ENCODE measurements at regions not wholly inside any gene's neighbourhood (a gene's known extent, or its start where the extent isn't known, plus 50 kb on each side); places are given as distances from the start of the nearest gene placed in this dataset.

GRCh38 chr18:7490104-7490503 is 77.0 kb upstream of the PTPRM start:
- H2AFZ ChIP-seq (ENCODE audit: insufficient read depth, low read depth, low read length, poor library complexity, severe bottlenecking): no peak overlapping the region
- H3K79me2 ChIP-seq (ENCODE audit: insufficient read depth, low read length): no peaks in the 10 kb centered on the region
- peaks cover 0 to 6% (median 2%) of the 10 kb centered on the region in 7 donors for H3K9me3 Mint-ChIP-seq
- H3K4me1 ChIP-seq (ENCODE audit: control insufficient read depth in 1 of 2, insufficient read depth in 2 of 2, low read length in 2 of 2): no peaks in the 10 kb centered on the region
- no peaks in the 10 kb centered on the region for H3K36me3 Mint-ChIP-seq
- DNase-seq: no peak
- intact Hi-C loops (cut with micrococcal nuclease): no loop called here
- WGBS (ENCODE audit: insufficient coverage): no CpG with 5 or more reads among the region's 1 CpG
- no peak overlapping the region for H3K4me2 ChIP-seq (replicated peaks; ENCODE audit: extremely low read depth, low read length, poor library complexity, severe bottlenecking)
- no peaks in the 10 kb centered on the region for H3K4me1 Mint-ChIP-seq
- H4K20me1 ChIP-seq (ENCODE audit: insufficient read depth, low read length): no peaks in the 10 kb centered on the region
- no peak for TF ChIP-seq CTCF (IDR thresholded peaks at IDR 0.05)
- H3K9ac ChIP-seq (ENCODE audit: insufficient read depth, low read length, poor library complexity, severe bottlenecking): no peak overlapping the region
- no peaks in the 10 kb centered on the region for H3K9me3 ChIP-seq (replicated peaks in 1 of 2; ENCODE audit: control insufficient read depth in 1 of 2, insufficient read depth in 1 of 2, low read length in 2 of 2)
- H3K27me3 ChIP-seq (ENCODE audit: control insufficient read depth in 2 of 2, insufficient read depth in 2 of 2, low read length in 2 of 2): no peaks in the 10 kb centered on the region
- H3K4me3 ChIP-seq (replicated peaks in 1 of 3; ENCODE audit: low read depth in 2 of 3, low read length in 3 of 3): no peak overlapping the region
- peaks cover 1 to 5% (median 3%) of the 10 kb centered on the region in 3 donors for H3K27me3 Mint-ChIP-seq (ENCODE audit: low read depth in 3 of 3)
- no peak overlapping the region for H3K27ac Mint-ChIP-seq
- no peak overlapping the region for H3K27ac ChIP-seq (ENCODE audit: low read depth in 1 of 2, low read length in 2 of 2)
- H3K4me3 Mint-ChIP-seq: no peak overlapping the region
- H3K36me3 ChIP-seq (replicated peaks in 1 of 2; ENCODE audit: control insufficient read depth in 1 of 2, insufficient read depth in 2 of 2, low read length in 2 of 2): no peaks in the 10 kb centered on the region

- no peak overlapping the region for H3K4me3 ChIP-seq (replicated peaks in 1 of 3; ENCODE audit: low read depth in 2 of 3, low read length in 3 of 3)
- Mint-ChIP-seq H3K4me3 (no peak overlapping the region), H3K27me3 (ENCODE audit: low read depth in 3 of 3) (peaks cover 2 to 5% (median 3%) of the 10 kb centered on the region in 3 donors), H3K36me3 (no peaks in the 10 kb centered on the region), H3K4me1 (peaks cover 2% of the 10 kb centered on the region), H3K27ac (no peak overlapping the region), H3K9me3 (peaks cover 0 to 7% (median 3%) of the 10 kb centered on the region in 7 donors)
- no peak for TF ChIP-seq CTCF (IDR thresholded peaks at IDR 0.05)
- no peaks in the 10 kb centered on the region for H3K27me3 ChIP-seq (ENCODE audit: control insufficient read depth in 2 of 2, insufficient read depth in 2 of 2, low read length in 2 of 2)
- no peaks in the 10 kb centered on the region for H4K20me1 ChIP-seq (ENCODE audit: insufficient read depth, low read length)
- H3K79me2 ChIP-seq (ENCODE audit: insufficient read depth, low read length): no peaks in the 10 kb centered on the region
- intact Hi-C loops (cut with micrococcal nuclease): no loop called here
- H3K4me1 ChIP-seq (ENCODE audit: control insufficient read depth in 1 of 2, insufficient read depth in 2 of 2, low read length in 2 of 2): no peaks in the 10 kb centered on the region
- H3K4me2 ChIP-seq (replicated peaks; ENCODE audit: extremely low read depth, low read length, poor library complexity, severe bottlenecking): no peak overlapping the region
- no peak overlapping the region for H2AFZ ChIP-seq (ENCODE audit: insufficient read depth, low read depth, low read length, poor library complexity, severe bottlenecking)
- no peak overlapping the region for H3K9ac ChIP-seq (ENCODE audit: insufficient read depth, low read length, poor library complexity, severe bottlenecking)
- H3K9me3 ChIP-seq (replicated peaks in 1 of 2; ENCODE audit: control insufficient read depth in 1 of 2, insufficient read depth in 1 of 2, low read length in 2 of 2): no peaks in the 10 kb centered on the region
- WGBS (ENCODE audit: insufficient coverage): 80% methylated on average over 1 of the region's 3 CpGs
- no peak for DNase-seq
- H3K36me3 ChIP-seq (replicated peaks in 1 of 2; ENCODE audit: control insufficient read depth in 1 of 2, insufficient read depth in 2 of 2, low read length in 2 of 2): no peaks in the 10 kb centered on the region
- no peak overlapping the region for H3K27ac ChIP-seq (ENCODE audit: low read depth in 1 of 2, low read length in 2 of 2)
Measured at GRCh38 chr18:7492385-7492784, 74.7 kb upstream of the PTPRM start.

Data from CD14-positive monocyte (primary cell).